CD4-positive, alpha-beta T cell treated with Interleukin-2 at 100 ng/mL for 4 hours (primary cell): ENCODE measurements at regions not wholly inside any gene's neighbourhood (a gene's known extent, or its start where the extent isn't known, plus 50 kb on each side); places are given as distances from the start of the nearest gene placed in this dataset.

Source experiments
- DNase-seq: peaks from one replicate; pipeline ENCODE4 v3.0.0-alpha.2; 2020; ENCODE audit warnings: low spot score

DNA sequence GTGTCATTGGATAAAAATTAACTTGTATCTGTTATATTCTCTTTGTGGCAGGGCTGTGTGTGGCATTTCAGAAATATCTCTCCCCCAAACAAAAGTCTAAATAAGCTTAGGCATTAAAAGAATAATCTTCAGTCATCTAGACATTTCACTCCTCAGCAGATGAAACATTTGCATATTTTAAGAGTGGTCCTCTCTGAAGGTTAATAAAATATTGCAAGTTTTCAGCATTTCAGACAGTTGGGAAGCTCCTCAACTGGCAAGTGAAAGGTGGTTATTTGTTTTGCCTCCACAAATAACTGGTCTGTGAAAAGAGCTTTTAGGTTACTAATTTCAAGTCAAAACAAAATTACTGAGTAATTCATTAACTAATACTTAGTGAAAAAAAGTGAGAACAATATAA, 462.6 kb downstream of the EPHA4 start:
- no peak for DNase-seq

DNA sequence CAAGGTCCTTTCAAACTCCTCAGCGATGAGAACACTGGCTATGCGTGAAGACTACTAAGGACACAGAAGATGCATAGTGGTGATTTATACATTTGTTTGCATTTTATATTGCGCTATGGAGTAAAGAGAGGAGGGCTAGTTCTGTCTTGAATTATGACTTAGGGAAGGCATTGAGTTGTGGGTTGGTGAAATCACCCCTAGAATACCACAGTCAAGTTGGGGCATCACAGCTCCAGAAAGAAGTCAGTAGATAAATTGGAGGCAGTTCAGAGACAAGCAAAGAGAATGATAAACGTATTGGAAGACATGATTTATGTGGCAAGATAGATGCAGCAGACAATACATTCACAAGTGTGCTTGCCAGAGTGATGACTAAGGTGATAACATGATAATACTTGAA, 460.4 kb downstream of the EPHA4 start:
- DNase-seq = no peak

- DNase-seq = no peak
These were observed 459.4 kb downstream of the EPHA4 start for GRCh38 chr2:221112744-221113143.

GRCh38 chr2:221115944-221116343, 456.2 kb downstream of the EPHA4 start:
- no peak for DNase-seq

GRCh38 chr2:221120643-221121042, 451.5 kb downstream of the EPHA4 start:
- no peak for DNase-seq

DNA sequence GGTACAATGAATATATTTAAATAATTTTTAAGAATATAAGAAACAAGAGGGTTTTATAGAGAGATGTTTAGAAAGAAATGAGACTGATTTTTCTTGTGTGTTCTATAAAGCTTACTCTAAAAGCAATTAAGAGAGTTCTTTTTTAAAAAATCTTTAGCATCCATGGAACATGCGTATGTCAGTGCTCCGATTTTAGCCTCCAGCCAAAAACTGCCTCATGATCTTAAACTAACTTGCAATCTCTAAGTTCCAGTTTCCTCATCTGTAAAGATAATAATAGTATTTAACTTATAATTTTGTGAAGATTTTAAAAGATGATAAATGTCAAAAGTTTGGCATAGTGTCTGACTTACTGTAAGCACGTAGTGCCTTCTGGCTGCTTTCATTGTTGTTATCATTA, 448.7 kb downstream of the EPHA4 start:
- no peak for DNase-seq

DNA sequence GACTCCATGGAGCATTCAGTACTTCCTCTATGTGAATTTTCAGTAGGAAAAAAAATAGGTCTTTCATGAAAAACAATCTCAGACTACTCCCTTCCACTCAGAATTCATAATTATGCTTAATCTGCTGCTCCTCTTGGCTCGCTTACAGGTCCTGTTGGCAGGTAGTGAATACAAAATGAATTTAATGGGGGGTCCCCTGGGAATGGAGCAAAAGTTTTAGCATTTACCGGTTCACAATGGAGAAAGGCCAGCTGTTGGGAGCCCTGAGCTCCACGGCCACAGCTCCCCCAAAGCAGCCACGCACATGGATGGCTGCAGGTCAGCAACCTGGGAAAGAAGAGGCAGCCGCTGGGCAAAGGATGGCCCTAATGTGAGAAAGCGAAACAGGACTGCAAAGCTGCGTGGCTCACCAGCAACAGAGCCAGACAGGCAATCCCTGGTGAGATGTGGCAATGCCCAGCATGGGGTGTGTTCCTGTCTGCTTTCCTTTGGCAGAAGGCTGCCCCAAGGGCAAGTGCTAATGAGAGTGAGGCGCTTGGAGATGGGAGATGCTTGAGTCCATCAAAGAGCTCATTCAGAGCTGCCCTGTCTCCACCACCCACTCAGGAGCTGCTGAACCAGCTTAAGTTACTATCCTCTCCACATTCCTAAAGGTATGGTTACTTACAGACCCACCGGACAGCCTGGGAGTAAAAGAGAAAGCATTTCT, 447.4 kb downstream of the EPHA4 start:
- DNase-seq = no peak

- DNase-seq = no peak
These were observed 446.4 kb downstream of the EPHA4 start for GRCh38 chr2:221125691-221126090.

- DNase-seq = no peak
These were observed 442.4 kb downstream of the EPHA4 start for GRCh38 chr2:221129657-221130056.

DNA sequence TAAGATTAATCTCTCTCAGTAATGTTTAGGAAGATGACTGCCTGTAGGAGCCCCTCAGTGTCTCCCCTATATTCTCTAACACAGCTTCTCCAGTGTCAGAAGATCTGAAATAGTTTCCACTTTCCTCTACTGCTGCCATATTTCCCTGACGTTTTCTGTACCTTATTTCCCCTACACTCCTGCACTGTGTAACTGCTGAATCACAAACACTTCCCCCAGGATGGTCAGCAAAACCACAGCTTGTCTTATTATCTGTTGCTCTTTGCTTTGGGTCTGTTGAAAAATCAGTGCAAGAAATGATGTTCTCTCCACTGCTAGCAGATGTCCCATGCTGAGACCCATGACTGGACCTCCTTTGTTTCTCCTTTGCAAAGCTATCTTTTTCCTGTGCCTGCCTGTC, 441.7 kb downstream of the EPHA4 start:
- DNase-seq = no peak

DNA sequence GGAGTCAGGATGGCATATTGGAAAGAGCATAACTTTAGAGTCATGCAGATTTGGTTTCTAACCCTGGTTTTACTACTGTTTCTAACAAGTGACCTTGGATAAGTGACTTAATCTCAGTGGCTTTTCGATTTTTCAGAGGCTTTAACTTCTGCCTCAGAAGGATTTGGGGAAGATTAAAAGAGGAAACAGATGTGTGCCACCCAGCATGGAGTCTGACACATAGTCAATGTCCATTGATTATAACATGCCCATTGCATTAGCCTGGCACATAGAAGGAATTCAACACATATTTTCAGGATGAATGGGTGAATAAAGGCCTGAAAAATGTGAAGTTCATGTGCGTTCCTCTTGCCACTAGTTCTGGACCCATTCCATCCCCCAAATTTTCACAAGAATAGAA, 438.2 kb downstream of the EPHA4 start:
- DNase-seq = no peak

DNA sequence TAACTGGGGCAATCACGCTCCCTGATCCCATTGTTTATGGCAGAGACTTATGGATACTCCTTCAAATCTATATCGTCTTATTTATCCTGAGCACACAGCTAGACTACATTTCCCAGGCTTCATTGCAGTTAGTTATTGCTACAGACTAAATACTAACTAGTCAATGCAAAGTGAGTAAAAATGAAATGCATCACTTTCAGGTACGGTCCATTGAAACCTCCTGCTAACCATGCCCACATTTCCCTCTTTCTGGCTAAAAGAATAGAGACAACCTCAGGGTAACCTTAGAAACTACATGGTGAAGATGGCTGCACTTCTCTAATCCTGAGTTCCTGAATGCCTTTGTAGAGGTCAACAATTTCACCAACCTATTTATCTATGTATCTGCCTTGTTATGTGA, 437.4 kb downstream of the EPHA4 start:
- no peak for DNase-seq

DNA sequence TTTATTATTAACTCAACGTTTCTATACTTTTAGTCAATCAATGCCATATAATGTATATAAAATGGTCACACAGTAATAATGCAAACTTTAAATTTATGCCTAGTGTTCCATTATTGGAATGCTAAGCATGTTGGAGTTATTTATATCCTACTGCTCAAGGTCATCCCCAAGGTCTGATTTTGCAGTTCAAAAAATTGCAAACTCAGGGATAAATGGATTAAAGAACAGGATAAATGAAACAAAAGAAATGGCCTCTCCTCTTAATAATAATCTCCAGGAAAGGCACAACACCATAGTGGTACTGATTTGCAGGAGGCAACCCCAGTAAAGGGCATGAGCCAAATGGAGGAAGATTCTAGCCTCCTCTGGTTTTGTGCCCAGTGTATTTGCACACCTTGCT, 436.4 kb downstream of the EPHA4 start:
- DNase-seq = no peak

DNA sequence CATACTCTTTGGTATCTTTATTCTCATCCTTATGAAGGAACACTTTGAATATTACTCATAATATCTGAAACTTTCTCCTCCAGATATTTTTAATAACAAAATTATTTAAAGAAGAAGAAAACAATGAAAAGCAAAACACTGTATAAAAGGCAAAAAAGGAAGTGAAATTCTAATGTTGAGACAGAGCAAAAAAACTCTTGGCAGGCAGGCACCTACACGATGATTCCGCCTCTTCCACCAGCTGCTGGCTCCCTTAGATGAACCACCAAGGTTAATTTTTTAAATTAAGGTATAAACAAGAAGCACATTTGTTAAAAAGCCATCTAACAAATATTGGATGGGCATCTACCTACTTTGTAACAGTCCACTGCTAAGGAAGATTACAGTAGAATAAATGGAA, 434.7 kb downstream of the EPHA4 start:
- DNase-seq = no peak

DNA sequence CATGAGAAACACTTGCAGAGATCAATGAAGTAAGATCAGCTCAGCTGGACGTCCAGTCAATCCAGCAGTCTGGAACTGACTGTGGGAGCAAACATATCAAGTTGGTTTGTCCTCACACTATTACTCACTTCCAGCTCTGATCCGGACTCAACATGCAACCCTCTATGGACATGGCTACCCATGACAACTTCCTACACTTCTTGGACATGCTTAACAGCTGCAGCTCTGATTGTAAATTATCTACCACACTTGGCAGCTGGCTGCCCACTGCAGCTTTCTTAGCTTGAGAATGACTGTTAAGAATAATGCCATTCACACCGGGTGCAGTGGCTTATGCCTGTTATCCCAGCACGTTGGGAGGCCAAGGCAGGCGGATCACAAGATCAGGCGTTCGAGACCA, 429.8 kb downstream of the EPHA4 start:
- no peak for DNase-seq

GRCh38 chr2:221143231-221143630, 428.9 kb downstream of the EPHA4 start:
- no peak for DNase-seq

DNA sequence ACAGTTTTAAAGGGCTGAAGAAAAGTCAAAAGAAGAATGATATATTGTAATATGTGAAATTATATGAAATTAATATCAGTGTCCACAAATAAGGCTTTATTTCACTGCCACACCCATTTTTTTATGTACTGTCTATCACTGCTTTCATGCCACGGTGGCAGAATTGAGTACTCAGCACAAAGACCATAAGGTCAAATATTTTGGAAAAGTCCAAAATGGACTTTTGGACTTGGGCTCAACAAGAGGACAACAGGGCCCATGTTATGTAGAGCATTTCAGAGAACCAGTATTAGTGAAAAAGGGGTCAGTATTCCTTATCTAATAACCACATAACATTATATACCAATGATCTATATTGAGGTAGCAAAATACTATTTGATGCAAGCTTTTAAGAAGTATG, 427.2 kb downstream of the EPHA4 start:
- no peak for DNase-seq

- no peak for DNase-seq
These were observed 426.7 kb downstream of the EPHA4 start for GRCh38 chr2:221145396-221145795.

DNA sequence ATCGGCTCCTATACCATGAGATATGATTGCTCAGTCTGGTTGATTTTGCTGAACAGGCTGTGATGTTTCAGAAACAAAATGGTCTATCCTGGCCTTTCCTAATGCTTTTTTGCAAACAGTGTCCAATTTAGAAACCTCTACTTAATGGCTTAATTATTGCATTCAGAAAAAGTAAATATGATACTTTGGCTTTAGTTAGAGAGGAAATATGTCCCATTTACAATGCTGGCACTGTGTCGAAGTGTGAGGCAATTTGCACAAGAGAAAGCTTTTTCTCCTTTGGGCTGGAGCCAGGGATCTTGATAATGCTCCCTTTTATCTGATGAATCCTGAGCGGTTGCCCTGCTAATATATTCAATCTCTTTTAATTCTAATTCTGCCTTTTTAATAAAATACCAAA, 418.9 kb downstream of the EPHA4 start:
- no peak for DNase-seq

DNA sequence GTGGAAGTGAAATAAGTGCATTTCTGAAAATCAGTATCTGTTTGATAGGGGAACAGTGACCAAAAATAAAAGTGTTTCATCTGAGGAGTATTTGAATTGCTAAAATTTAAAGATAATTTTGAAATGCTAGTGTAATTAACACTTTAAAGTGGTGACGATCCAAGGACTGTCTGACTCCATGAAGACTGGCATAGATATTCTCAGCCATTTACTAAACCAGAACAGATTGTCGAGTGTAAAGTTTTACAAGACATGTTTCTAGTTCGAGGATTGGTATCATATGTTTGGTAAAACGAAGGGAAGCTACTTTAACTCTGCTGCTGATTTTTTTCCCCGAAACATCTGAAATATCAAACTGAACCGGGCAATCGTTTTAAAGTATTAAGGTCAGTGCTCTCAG, 417.9 kb downstream of the EPHA4 start:
- no peak for DNase-seq

DNA sequence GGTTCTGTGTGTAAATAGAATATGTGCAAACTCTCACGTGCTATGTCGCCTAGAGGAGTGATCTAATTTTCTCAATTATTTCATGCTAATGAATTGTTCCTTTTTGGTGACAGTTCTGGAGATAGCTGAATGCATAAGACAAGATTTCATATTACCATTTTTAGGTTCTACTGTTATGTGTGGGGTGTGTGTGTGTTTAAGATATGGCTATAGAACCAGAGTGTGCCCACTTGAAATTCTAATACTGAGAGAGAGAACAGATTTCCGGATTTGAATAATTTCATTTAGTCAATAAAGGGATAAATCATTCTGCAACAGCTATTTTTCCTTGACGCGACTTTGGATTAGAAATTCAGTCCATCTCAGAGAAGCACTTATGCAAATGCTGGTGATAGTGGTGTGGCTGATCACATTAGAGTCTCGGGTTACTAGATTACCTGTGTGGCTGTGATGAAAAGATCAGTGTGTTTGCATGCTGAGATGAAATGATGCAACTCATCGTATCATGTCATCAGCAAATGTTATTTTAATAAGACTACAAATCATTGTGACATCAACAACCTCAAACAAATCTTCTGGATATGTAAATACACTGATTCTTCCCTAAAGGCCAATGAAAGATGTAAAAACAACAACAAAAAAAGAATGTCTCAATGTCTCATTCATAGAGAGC, 415.9 kb downstream of the EPHA4 start:
- DNase-seq = no peak

DNA sequence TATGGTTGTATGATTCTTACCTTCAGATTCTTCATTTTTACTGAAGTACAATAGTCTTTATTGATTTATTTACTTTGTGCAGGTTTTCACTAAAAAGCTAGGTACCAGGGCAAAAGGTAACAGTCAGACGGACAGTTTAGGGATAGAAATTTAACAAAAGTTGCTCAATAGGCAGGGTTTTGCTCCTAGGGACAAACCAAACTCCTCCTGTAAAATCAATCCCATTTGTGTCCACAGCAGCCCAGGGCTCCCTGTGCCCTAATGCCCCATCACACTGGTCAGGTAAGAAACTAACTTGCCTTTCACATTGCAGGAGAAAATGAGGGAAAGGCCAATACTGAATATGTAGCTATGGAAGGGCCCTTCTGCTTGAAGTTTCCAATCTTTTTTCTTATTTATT, 410.9 kb downstream of the EPHA4 start:
- no peak for DNase-seq

DNA sequence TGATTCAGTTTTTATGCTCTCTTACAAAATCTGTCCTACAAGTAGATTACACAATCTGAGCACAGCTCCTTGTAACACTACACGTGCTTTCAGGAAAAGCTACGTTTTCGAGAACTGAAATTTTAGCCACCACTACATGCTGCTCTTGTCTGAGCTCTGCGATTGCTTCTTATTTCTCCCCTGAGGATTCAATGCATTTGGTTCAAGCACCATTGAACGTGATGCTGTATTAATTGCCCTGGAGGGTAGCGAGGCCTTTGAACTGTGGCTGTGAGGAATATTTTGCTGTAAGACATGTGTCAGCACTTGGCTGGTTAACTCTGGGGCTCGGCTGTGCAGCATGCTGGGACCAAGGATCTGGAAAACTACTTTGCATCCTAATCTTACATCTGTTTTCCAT, 405.8 kb downstream of the EPHA4 start:
- DNase-seq = no peak

GRCh38 chr2:221167561-221167960, 404.5 kb downstream of the EPHA4 start:
- DNase-seq = no peak
